LNCaP clone FGC (cell line): ENCODE measurements at regions not wholly inside any gene's neighbourhood (a gene's known extent, or its start where the extent isn't known, plus 50 kb on each side); places are given as distances from the start of the nearest gene placed in this dataset.

ENCODE experiments used
- DNase-seq: peaks from one replicate; pipeline ENCODE4 v3.0.0-alpha.2; 2011; ENCODE audit warnings: low read depth
- H3K4me3 ChIP-seq: 2 replicates; pipeline ENCODE4 v1.5.1; 2011; ENCODE audit warnings: mild to moderate bottlenecking, low read depth, low read length, control low read depth
- TF ChIP-seq, protein P1 (sequence below): IDR thresholded peaks from 2 replicates; pipeline ENCODE4 v1.5.1; 2012; ENCODE audit warnings: mild to moderate bottlenecking; ENCODE audit not compliant: control insufficient read depth, insufficient read depth; ENCODE audit errors: extremely low read depth

DNA sequence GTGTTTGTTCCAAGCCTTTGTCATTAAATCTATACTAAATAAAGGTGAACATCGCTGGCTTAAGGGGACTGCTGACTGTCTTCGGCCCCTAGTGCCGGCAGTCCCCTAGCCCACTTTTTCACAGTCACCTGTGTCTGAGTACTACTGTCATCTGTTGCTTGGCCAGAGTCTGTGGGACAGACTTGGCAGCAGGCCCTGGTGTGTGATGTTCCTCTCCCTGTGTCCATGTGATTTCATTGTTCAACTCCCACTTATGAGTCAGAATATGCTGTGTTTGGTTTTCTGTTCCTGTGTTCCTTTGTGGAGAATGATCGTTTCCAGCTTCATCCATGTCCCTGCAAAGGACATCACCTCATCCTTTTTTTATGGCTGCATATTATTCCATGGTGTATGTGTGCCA lies 133.4 kb downstream of the HAO1 start:
- TF ChIP-seq, protein P1, sequence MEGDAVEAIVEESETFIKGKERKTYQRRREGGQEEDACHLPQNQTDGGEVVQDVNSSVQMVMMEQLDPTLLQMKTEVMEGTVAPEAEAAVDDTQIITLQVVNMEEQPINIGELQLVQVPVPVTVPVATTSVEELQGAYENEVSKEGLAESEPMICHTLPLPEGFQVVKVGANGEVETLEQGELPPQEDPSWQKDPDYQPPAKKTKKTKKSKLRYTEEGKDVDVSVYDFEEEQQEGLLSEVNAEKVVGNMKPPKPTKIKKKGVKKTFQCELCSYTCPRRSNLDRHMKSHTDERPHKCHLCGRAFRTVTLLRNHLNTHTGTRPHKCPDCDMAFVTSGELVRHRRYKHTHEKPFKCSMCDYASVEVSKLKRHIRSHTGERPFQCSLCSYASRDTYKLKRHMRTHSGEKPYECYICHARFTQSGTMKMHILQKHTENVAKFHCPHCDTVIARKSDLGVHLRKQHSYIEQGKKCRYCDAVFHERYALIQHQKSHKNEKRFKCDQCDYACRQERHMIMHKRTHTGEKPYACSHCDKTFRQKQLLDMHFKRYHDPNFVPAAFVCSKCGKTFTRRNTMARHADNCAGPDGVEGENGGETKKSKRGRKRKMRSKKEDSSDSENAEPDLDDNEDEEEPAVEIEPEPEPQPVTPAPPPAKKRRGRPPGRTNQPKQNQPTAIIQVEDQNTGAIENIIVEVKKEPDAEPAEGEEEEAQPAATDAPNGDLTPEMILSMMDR, result no peak
- no peak for DNase-seq
- H3K4me3 ChIP-seq, result no peak overlapping the region

DNA sequence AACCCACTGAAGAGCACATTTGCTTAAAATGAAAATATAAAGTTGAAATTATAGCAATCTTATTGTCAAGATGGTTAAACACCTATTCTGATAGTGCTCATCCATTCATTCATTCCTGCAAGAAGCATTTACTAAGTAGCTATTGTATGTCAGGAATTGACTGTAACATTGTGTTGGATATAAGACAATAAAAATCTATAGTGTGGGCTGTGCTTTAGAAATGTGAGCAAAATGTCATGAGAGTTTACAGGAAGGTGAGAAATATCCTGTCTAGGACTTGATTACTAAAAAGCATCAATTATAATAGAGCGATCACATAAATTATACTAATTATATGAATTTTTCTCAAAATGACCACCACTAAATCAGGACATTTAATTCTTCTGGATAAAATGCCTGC lies 123.0 kb downstream of the HAO1 start:
- DNase-seq, result no peak
- H3K4me3 ChIP-seq, result no peak overlapping the region
- TF ChIP-seq, protein P1, result no peak

DNA sequence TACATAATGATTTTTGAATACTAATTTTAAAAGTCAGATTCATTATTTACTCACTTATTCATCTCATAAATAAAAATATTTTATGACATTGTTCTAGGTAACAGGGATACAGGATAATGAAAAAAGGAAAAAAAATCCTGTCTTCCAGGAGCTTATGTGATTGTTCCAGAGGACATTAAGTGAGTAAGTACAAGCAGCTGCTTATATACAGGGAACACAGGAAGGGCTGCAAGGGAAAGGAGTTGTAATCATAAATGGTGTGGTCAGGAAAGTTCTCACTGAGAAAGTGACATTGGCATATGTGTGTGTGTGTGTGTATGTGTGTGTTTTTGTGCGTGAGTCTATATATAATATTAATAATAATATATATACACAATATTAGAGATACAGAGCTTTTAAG lies 121.8 kb downstream of the HAO1 start:
- TF ChIP-seq, protein P1, result no peak
- DNase-seq, result no peak
- H3K4me3 ChIP-seq, result no peak overlapping the region

DNA sequence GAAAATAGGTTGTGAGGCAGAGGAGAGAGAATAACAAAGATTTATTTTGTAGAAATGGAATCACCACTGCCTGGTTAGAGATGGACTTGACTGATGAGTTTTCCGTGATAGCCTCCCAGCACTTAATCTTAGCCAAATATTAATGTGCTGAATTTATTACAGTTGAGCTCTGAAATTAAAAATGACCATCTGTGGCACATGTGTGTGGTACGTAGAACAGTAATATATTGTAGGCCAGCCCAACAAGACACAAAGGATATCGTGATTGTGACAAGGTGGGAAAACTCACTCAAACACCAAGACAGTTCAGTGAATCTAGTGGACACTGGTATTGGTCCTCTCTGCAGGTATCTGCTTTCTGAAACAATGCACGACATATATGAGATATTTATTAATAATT lies 119.4 kb downstream of the HAO1 start:
- TF ChIP-seq, protein P1, result no peak

DNA sequence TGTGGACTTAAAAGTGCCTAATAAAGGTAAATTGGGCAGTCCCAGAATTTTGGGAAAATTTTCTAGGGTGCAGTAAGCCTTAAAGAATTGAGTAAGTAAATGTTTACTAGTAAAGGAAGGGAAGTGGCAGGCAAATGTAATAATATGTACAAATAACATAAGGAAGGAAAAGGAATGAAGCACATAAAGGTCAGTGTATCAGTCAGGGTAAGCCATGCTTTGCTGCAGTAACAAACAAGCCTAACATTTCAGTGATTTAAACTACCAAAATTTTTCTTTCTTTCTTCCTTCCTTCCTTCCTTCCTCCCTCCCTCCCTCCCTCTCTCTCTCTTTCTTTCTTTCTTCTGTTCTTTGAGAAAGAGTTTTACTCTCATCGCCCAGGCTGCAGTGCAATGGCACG lies 117.5 kb downstream of the HAO1 start:
- H3K4me3 ChIP-seq, result no peak overlapping the region
- DNase-seq, result no peak
- TF ChIP-seq, protein P1, result no peak

More for the DNA sequence above, 119.4 kb downstream of the HAO1 start:
- no peak for DNase-seq
- H3K4me3 ChIP-seq, result no peak overlapping the region

DNA sequence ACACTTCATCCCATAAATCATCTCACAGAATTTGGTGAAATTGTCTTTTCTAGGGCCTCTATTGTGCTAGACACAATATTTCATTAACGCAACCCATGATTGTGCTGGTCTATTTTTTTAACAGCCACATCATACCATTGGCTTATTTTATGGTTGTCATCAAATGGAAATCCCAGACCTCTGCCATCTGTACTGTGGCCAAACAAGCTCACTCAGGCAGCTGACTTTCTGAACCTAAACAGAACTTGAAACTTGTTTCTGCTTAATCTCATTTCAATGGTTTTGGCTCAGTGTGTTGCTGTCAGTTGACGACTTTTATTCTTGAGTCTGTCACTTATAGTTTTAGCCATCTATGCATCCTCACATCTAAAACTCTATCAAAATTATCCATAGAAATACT lies 111.8 kb downstream of the HAO1 start:
- no peak for DNase-seq
- TF ChIP-seq, protein P1, result no peak
- H3K4me3 ChIP-seq, result no peak overlapping the region

DNA sequence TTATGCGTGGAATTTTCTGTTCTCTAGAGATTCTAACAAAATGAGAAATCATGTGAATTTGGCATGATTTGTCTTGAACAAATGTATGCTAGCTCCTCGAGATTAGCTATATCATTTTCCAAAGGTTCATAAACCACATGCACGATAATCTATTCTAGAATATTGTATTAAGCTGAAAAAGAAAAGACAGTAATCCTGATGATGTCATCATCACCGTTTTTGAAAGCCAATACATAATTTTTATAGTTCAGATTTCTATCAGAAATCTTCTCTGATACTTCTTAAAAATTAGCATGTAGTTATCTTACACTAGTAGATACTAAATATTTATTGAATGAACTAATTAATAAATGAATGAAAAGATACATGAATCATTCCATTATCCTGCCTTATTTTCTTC lies 111.2 kb downstream of the HAO1 start:
- no peak overlapping the region for H3K4me3 ChIP-seq
- TF ChIP-seq, protein P1, result no peak
- DNase-seq, result no peak
